ENCODE measurements at regions not wholly inside any gene's neighbourhood (a gene's known extent, or its start where the extent isn't known, plus 50 kb on each side); places are given as distances from the start of the nearest gene placed in this dataset.

- no peak for DNase-seq
Measured at GRCh38 chr20:52817511-52817910, 154.6 kb upstream of the TSHZ2 start.

GRCh38 chr20:52814371-52814770, 157.8 kb upstream of the TSHZ2 start:
- DNase-seq, result no peak

DNA sequence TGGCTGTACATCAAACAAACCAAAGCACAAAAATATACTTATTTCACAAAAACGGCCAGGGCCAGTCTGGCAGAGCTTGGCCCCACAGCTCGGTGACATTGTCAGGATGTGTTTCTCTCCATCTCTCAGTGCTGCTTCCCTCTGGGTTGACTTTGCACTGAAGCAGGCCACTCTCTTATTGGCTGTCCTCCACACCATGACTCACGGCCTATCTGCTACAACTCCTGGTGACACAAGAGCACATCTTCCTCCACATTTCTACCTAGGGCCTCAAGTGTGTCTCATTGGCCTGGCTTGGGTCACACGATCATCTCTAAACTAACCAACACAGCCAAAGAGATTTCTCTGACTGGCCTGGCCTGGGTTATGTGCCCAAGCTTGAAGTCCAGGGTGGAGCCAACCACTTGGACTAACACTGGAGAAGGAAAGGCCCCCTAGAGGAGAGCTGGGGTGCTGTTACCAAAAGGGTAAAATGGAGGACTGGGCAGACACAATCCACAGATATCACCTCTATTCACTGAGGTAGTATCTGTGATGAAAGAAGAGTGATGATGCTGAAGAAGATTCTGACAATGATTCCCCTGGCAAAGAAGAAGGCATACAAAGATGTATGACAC, 159.8 kb upstream of the TSHZ2 start:
- no peak for DNase-seq

DNA sequence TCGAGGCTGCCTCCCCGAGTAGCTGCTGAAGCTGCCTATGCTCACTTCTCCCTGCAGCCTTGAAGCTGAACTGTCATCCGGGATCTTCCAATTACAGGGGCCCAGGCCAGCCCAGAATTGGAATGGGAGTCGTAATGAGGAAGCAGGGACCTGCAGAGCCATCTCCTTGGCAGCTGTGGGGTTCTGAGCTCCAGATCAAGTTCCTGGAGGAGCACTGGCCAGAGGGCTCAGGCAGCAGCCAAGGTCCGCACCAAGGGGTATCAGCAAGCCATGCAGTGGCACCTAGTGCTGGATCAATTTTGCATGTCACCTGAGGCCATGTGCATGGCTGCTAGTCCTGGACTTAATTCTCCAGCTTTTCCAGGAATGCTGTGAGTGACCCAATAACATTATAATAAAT, 163.2 kb upstream of the TSHZ2 start:
- no peak for DNase-seq

DNA sequence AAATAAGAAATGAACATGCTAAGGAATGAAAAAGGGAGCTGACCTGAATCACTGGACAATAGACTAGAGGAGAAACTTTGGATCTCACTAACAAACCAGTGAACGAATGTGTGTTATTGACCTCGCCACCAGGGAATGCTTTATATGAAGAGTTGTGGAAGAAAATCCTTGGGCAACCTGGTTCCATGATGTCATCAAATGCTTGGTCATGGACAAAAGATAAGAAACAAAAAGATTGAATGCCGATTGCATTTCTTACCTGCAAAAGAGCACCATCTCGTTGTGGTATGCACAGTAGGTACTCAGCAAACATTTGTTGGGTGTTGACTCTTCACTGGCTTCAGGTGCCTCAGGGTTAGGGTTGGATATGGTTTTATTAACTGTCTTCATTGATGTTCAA, 165.2 kb upstream of the TSHZ2 start:
- no peak for DNase-seq

DNA sequence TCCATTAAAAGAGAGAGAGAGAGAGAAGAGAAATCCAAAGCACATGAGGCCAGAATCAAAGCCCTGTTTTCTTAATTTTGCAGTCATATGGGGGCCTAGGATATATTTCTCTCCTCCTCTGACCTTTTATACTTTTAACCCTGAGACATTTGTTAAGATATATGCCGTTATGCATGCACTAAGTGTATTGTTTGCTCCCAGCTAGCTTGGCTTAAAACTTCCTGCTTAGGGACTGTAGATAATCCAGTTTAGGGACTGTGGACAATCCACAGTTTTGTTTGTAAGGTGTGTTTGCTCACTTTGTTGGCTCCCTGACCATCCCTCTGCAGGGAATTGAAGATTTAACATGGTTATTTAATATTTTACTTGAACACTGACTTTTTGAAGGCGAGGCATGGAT, 166.3 kb upstream of the TSHZ2 start:
- DNase-seq, result no peak

DNA sequence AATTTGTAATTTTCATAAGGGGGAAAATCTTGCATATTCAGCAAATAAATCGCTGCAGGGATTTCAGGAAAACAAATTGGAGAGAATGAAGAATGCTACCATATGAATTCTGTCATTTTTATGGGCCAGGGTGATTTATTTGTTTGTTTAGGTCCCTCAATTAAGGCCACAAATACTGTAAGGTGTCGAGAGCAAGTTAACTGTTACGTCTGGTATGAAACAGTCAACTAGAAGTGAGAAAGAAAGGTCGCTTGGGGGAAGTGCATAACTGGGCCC, 166.9 kb upstream of the TSHZ2 start:
- no peak for DNase-seq

DNA sequence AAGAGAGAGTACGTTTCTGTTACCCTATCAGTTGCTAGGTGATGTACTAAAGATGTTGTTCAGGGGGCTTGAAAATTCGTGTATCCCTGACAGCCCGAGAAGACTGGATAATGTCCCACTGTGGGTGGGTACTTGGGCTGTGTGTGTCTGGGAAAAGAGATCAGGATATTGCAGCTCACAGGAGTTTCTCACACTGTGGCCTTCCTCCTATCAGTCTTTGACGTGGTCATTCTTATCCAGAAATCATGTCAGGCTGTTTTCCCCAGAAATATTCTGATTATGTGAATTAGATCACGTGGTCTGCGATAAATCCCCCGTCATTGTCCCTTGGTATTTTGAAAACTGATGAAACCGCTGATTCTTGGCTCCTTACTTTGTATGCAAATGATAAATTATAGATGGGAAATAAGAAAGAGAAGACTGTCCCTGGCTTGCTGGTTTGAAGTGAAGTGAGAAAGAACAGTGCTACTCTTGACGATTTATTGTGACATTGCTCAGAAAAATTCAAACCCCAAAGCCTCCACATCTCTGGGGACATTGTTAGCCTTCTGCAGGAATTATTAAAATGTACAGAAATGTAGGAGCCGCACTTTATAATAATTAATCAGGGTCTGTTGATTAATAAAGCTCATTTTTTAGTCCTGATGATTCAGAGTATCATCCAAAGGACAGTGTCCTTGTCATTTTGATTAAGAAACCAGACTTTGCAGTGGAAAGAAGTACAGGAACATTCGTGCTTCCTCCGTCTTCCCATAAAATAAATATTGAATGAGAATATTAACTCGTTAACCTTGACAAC, 167.5 kb upstream of the TSHZ2 start:
- no peak for DNase-seq

- no peak for DNase-seq
Measured at GRCh38 chr20:52801628-52802006, 170.5 kb upstream of the TSHZ2 start.

- DNase-seq, result no peak
Measured at GRCh38 chr20:52800734-52801627, 171.2 kb upstream of the TSHZ2 start.

DNA sequence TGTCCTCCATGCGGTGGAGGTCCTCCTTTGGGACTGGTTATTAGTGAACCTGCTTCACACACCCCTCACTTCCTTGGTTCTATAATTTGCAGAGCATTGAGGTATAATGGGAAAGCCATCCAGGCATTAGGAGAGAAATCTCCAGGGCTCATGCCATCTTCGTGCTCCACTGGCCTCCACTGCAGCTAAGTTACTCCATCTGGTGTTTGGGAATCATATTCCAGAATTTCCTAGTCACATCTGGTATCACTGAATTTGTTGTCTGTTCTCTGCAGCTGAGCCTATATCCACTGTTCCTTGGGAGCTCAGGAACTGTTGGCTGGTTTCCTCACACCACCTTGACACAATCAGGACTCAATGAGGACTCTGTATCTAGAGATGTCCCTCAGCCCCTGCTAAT, 173.0 kb upstream of the TSHZ2 start:
- no peak for DNase-seq

GRCh38 chr20:52798124-52798523, 174.0 kb upstream of the TSHZ2 start:
- no peak for DNase-seq

GRCh38 chr20:52794853-52795252, 177.3 kb upstream of the TSHZ2 start:
- no peak for DNase-seq

- DNase-seq, result no peak
Measured at GRCh38 chr20:52793339-52793963, 178.7 kb upstream of the TSHZ2 start.

DNA sequence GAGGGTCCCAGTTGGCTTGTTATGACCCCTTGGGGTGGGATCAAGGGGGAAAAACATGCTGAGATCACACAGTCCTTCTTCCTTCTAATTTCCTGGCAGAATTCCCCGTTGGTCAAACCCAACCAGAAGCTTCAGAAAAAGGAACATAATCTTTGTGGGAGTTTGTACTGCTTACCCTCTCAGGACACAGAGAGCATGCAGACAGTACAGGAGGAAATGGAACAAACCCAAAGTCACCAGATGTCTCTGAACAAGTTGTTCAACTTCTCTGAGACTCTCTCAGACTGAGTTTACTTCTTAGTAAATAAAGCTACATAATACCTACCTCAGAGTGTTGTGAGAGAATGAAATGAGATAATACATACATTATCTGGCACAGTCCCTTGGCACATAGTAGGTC, 181.1 kb upstream of the TSHZ2 start:
- no peak for DNase-seq

- no peak for DNase-seq
Measured at GRCh38 chr20:52789716-52790115, 182.4 kb upstream of the TSHZ2 start.

- no peak for DNase-seq
Measured at GRCh38 chr20:52787962-52788361, 184.2 kb upstream of the TSHZ2 start.

GRCh38 chr20:52787216-52787615, 184.9 kb upstream of the TSHZ2 start:
- DNase-seq, result no peak

DNA sequence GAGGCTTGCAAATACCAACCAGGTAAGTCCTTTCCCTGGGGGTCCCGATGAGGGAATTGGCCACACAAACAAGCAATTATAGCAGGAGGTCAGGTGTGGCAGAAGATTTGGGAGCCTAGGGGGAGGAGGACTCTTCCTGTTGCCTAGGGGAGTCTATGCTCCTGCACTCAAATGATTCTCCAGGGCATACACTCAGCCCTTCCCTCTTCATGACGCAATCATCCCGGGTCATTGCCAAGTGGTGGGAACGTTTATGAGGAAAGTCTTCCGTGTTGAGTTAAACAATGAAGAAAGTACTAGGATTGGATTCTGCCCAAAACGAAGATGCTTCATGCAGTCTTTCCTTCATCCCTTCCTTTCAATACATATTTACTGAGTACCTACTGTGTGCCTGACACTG, 186.5 kb upstream of the TSHZ2 start:
- no peak for DNase-seq

GRCh38 chr20:52783769-52784168, 188.4 kb upstream of the TSHZ2 start:
- DNase-seq, result no peak

GRCh38 chr20:52780462-52780861, 191.7 kb upstream of the TSHZ2 start:
- DNase-seq, result no peak

DNA sequence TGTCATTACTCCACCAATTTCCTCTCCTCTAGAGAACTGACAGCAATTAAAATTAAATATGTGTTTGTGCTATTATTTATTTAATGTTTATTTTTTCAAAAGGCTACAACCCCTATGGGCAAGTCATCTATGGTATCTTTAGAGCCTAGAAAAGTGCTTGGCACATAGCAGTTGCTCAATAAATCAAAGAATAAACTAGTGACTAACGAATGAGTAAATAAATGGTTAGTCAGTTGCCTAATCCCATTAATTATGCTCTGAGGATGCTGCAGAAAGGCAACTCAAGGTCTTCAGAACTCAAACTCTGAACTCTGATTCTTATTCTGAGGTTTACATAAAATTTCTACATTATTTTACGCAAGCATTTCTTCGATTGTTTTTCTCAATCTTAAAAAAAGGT, 193.0 kb upstream of the TSHZ2 start:
- DNase-seq, result no peak

DNA sequence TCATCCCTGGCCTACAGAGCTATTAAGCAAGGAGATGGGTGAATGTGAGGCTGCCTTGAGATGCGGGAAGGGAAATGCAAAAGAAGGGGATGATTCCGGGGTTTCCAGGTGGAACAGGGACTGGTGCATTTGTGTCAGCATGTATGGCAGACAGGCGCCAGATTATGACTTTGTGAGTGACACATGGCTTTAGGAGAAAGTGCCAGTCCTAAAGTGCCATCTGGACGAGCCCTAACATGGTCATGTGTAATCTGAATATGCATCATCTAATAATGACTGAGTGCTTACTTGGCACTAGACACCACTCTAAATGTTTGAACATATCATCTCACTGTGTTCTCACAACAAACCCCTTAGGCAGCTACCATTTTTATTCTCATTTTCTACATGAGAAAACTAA, 195.0 kb upstream of the TSHZ2 start:
- no peak for DNase-seq

- no peak for DNase-seq
Measured at GRCh38 chr20:52775786-52776185, 196.4 kb upstream of the TSHZ2 start.
